H9 (cell line): ENCODE measurements at regions not wholly inside any gene's neighbourhood (a gene's known extent, or its start where the extent isn't known, plus 50 kb on each side); places are given as distances from the start of the nearest gene placed in this dataset.

Experiments
- DNase-seq: peaks from one replicate; pipeline ENCODE4 v3.0.0-alpha.2; 2017
- H2AFZ ChIP-seq: one replicate; pipeline ENCODE4 v1.6.1; 2013; ENCODE audit warnings: mild to moderate bottlenecking, low read length, control low read depth, moderate library complexity
- H2AK5ac ChIP-seq: 2 replicates; pipeline ENCODE4 v1.6.1; 2013; ENCODE audit warnings: low read length, control low read depth, mixed read lengths; ENCODE audit not compliant: insufficient read length
- H2BK120ac ChIP-seq: one replicate; pipeline ENCODE4 v1.6.1; 2013; ENCODE audit warnings: low read depth, mild to moderate bottlenecking, low read length, control low read depth, inconsistent platforms; ENCODE audit not compliant: poor library complexity, severe bottlenecking
- H2BK12ac ChIP-seq: 2 replicates; pipeline ENCODE4 v1.6.1; 2013; ENCODE audit warnings: low read length, control low read depth, mixed read lengths, low read depth; ENCODE audit not compliant: insufficient read length
- H2BK15ac ChIP-seq: 2 replicates; pipeline ENCODE4 v1.6.1; 2013; ENCODE audit warnings: low read depth, low read length, control low read depth
- H2BK20ac ChIP-seq: one replicate; pipeline ENCODE4 v1.6.1; 2013; ENCODE audit warnings: low read depth, mild to moderate bottlenecking, low read length, control low read depth, inconsistent platforms; ENCODE audit not compliant: poor library complexity, severe bottlenecking
- H2BK5ac ChIP-seq: 2 replicates; pipeline ENCODE4 v1.6.1; 2013; ENCODE audit warnings: low read length, control low read depth, mixed read lengths; ENCODE audit not compliant: insufficient read length
- H3K14ac ChIP-seq: 2 replicates; pipeline ENCODE4 v1.6.1; 2013; ENCODE audit warnings: low read length, control low read depth; ENCODE audit not compliant: insufficient read depth
- H3K18ac ChIP-seq: 2 replicates; pipeline ENCODE4 v1.6.1; 2013; ENCODE audit warnings: low read depth, mild to moderate bottlenecking, mixed read lengths, low read length, control low read depth; ENCODE audit not compliant: insufficient read length
- H3K23ac ChIP-seq: 2 replicates; pipeline ENCODE4 v1.6.1; 2013; ENCODE audit warnings: low read length, control low read depth, mixed read lengths, low read depth; ENCODE audit not compliant: insufficient read length
- H3K23me2 ChIP-seq: 2 replicates; pipeline ENCODE4 v1.6.1; 2013; ENCODE audit warnings: low read depth, mild to moderate bottlenecking, mixed read lengths, low read length, control low read depth; ENCODE audit not compliant: insufficient read length, poor library complexity, severe bottlenecking
- H3K27ac ChIP-seq: 2 replicates; pipeline ENCODE4 v1.5.1; 2013; ENCODE audit warnings: low read length, control low read depth, mixed read lengths, low read depth; ENCODE audit not compliant: insufficient read length
- H3K27me3 ChIP-seq: 2 replicates; pipeline ENCODE4 v1.6.1; 2013; ENCODE audit warnings: low read length, control low read depth, inconsistent platforms; ENCODE audit not compliant: insufficient read depth
- H3K4ac ChIP-seq: 2 replicates; pipeline ENCODE4 v1.6.1; 2013; ENCODE audit warnings: low read depth, mild to moderate bottlenecking, control low read depth, inconsistent platforms, low read length, moderate library complexity
- H3K4me1 ChIP-seq: 2 replicates; pipeline ENCODE4 v1.6.1; 2013; ENCODE audit warnings: low read length, control low read depth, inconsistent platforms; ENCODE audit not compliant: insufficient read depth
- H3K4me2 ChIP-seq: 2 replicates; pipeline ENCODE4 v1.6.1; 2013; ENCODE audit warnings: low read length, control low read depth, mixed read lengths; ENCODE audit not compliant: insufficient read length, insufficient read depth
- H3K56ac ChIP-seq: 2 replicates; pipeline ENCODE4 v1.6.1; 2013; ENCODE audit warnings: low read depth, mild to moderate bottlenecking, mixed read lengths, low read length, control low read depth; ENCODE audit not compliant: insufficient read length
- H3K79me1 ChIP-seq: 2 replicates; pipeline ENCODE4 v1.6.1; 2013; ENCODE audit warnings: low read depth, mild to moderate bottlenecking, moderate library complexity, low read length, control low read depth, inconsistent platforms; ENCODE audit not compliant: insufficient read depth, poor library complexity, severe bottlenecking
- H3K79me2 ChIP-seq: 2 replicates; pipeline ENCODE4 v1.6.1; 2013; ENCODE audit warnings: low read length, control low read depth, inconsistent platforms; ENCODE audit not compliant: insufficient read depth
- H3K9ac ChIP-seq: 2 replicates; pipeline ENCODE4 v1.6.1; 2013; ENCODE audit warnings: low read length, control low read depth, mixed read lengths; ENCODE audit not compliant: insufficient read length; ENCODE audit errors: extremely low read depth
- H3K9me3 ChIP-seq: one replicate; pipeline ENCODE4 v1.6.1; 2013; ENCODE audit warnings: low read depth, low read length, inconsistent platforms; ENCODE audit not compliant: control insufficient read depth
- H3T11ph ChIP-seq: one replicate; pipeline ENCODE4 v1.6.1; 2013; ENCODE audit warnings: mild to moderate bottlenecking, low read length, control low read depth, inconsistent platforms
- H4K20me1 ChIP-seq: one replicate; pipeline ENCODE4 v1.6.1; 2013; ENCODE audit not compliant: control insufficient read depth, insufficient read length, insufficient read depth
- H4K5ac ChIP-seq: 2 replicates; pipeline ENCODE4 v1.6.1; 2013; ENCODE audit warnings: low read depth, mild to moderate bottlenecking, mixed read lengths, low read length, control low read depth; ENCODE audit not compliant: insufficient read length
- H4K8ac ChIP-seq: replicated peaks from 2 replicates; pipeline ENCODE4 v1.6.1; 2013; ENCODE audit warnings: low read length, control low read depth, mixed read lengths, low read depth; ENCODE audit not compliant: insufficient read length
- H4K91ac ChIP-seq: 2 replicates; pipeline ENCODE4 v1.6.1; 2013; ENCODE audit warnings: low read depth, mild to moderate bottlenecking, moderate library complexity, mixed read lengths, low read length, control low read depth; ENCODE audit not compliant: insufficient read length
- H3K27ac Mint-ChIP-seq, 3 experiments: 2 replicates in 2 of 3; 3 replicates in 1 of 3; pipeline ENCODE4 v1.8.0; 2020 to 2021; ENCODE audit warnings: mixed read lengths in 3 of 3, mild to moderate bottlenecking in 1 of 3, moderate library complexity in 1 of 3
- H3K27me3 Mint-ChIP-seq: 2 replicates; pipeline ENCODE4 v1.8.0; 2021; ENCODE audit warnings: low read depth, mild to moderate bottlenecking, moderate library complexity, mixed read lengths
- H3K36me3 Mint-ChIP-seq, 3 experiments: 2 replicates in 2 of 3; 3 replicates in 1 of 3; pipeline ENCODE4 v1.8.0; 2020 to 2021; ENCODE audit warnings: low read depth in 3 of 3, mixed read lengths in 3 of 3; ENCODE audit not compliant: insufficient read depth in 1 of 3
- H3K4me1 Mint-ChIP-seq, 2 experiments: 2 replicates each; pipeline ENCODE4 v1.8.0; 2020; ENCODE audit warnings: mixed read lengths in 2 of 2
- H3K4me3 Mint-ChIP-seq, 2 experiments: 2 replicates in 1 of 2; 3 replicates in 1 of 2; pipeline ENCODE4 v1.8.0; 2020 to 2021; ENCODE audit warnings: mild to moderate bottlenecking in 2 of 2, mixed read lengths in 2 of 2, moderate library complexity in 1 of 2
- H3K9me3 Mint-ChIP-seq, 2 experiments: 2 replicates in 1 of 2; 3 replicates in 1 of 2; pipeline ENCODE4 v1.8.0; 2020; ENCODE audit warnings: mild to moderate bottlenecking in 2 of 2, mixed read lengths in 2 of 2, moderate library complexity in 1 of 2
- CTCF ChIP-seq: fragments of 200-600 bp; sonication (generic); conservative IDR thresholded peaks from 3 replicates; pipeline ENCODE4 v1.8.0; 2021; ENCODE audit warnings: antibody characterized with exemption, mild to moderate bottlenecking
- WGBS: extraction: QIAGEN DNeasy Blood & Tissue Kit; methylation state at CpG from one replicate; pipeline ENCODE4 v1.1.7; 2013; ENCODE audit warnings: missing lambda C conversion rate, low lambda C conversion rate, mixed read lengths; ENCODE audit not compliant: insufficient read length; ENCODE audit errors: extremely low coverage; 5-methylcytosine and 5-hydroxymethylcytosine counted together

- H2AFZ ChIP-seq = no peak overlapping the region
- peaks cover 0 to 4% of the 10 kb centered on the region in 2 experiments; a peak in 2 of 4 replicates for H3K4me1 Mint-ChIP-seq
- no peaks in the 10 kb centered on the region for H4K20me1 ChIP-seq
- H3K79me2 ChIP-seq = no peaks in the 10 kb centered on the region
- H4K5ac ChIP-seq = no peak overlapping the region
- H3K23me2 ChIP-seq = no peaks in the 10 kb centered on the region
- no peak for DNase-seq
- H3K9ac ChIP-seq = no peak overlapping the region
- H3K79me1 ChIP-seq = no peaks in the 10 kb centered on the region
- no peak overlapping the region for H2BK15ac ChIP-seq
- H3K14ac ChIP-seq = no peak overlapping the region
- no peak overlapping the region for H3K18ac ChIP-seq
- no peak overlapping the region for H3T11ph ChIP-seq
- no peak overlapping the region for H3K4me2 ChIP-seq
- no peak for TF ChIP-seq CTCF
- H3K36me3 Mint-ChIP-seq = peaks cover 0 to 3% (median 0%) of the 10 kb centered on the region in 3 experiments; a peak in 1 of 7 replicates
- no peak overlapping the region for H3K4me3 Mint-ChIP-seq
- no CpG with 5 or more reads among the region's 14 CpGs for WGBS
- H3K27ac ChIP-seq = no peak overlapping the region
- H3K27me3 ChIP-seq = no peaks in the 10 kb centered on the region; the same call in none of the 2 replicates
- H3K4me1 ChIP-seq = no peaks in the 10 kb centered on the region
- no peaks in the 10 kb centered on the region for H3K9me3 ChIP-seq
- no peak overlapping the region for H2BK12ac ChIP-seq
- no peak overlapping the region for H2BK20ac ChIP-seq
- H4K8ac ChIP-seq = no peak overlapping the region
- no peak overlapping the region for H3K56ac ChIP-seq
- no peak overlapping the region for H4K91ac ChIP-seq
- H3K9me3 Mint-ChIP-seq = peaks cover 3 to 55% of the 10 kb centered on the region in 2 experiments; a peak in 2 of 5 replicates
- no peak overlapping the region for H3K27ac Mint-ChIP-seq
- no peak overlapping the region for H2AK5ac ChIP-seq
- no peak overlapping the region for H3K4ac ChIP-seq
- H2BK5ac ChIP-seq = no peak overlapping the region
- no peak overlapping the region for H3K23ac ChIP-seq
- no peak overlapping the region for H2BK120ac ChIP-seq
- H3K27me3 Mint-ChIP-seq = peaks cover 7% of the 10 kb centered on the region
These were observed 1085.9 kb downstream of the TBC1D22A start for GRCh38 chr22:47848184-47848920.
